CD4-positive, alpha-beta T cell treated with Interleukin-21 for 1 hour (primary cell): ENCODE measurements at regions not wholly inside any gene's neighbourhood (a gene's known extent, or its start where the extent isn't known, plus 50 kb on each side); places are given as distances from the start of the nearest gene placed in this dataset.
"Not testable (repeated sequence)": the region's sequence is repeated elsewhere in the genome, so short reads cannot be mapped to it uniquely, and the experiment has no call there.

Experiments used
- DNase-seq: peaks from one replicate; pipeline ENCODE4 v3.0.0-alpha.2; 2020

- not testable (repeated sequence) for DNase-seq
Measured at GRCh38 chr2:75871762-75872614, 161.3 kb upstream of the GCFC2 start.

GRCh38 chr2:75870651-75871137 is 160.0 kb upstream of the GCFC2 start:
- DNase-seq = no peak

- no peak for DNase-seq
Measured at GRCh38 chr2:75870133-75870532, 159.4 kb upstream of the GCFC2 start.

- no peak for DNase-seq
Measured at GRCh38 chr2:75865702-75866101, 155.0 kb upstream of the GCFC2 start.

GRCh38 chr2:75865083-75865482 is 154.4 kb upstream of the GCFC2 start:
- no peak for DNase-seq

- DNase-seq = no peak
Measured at GRCh38 chr2:75862547-75862946, 151.8 kb upstream of the GCFC2 start.

GRCh38 chr2:75853436-75853835 is 142.7 kb upstream of the GCFC2 start:
- DNase-seq = no peak

- no peak for DNase-seq
Measured at GRCh38 chr2:75852639-75853038, 141.9 kb upstream of the GCFC2 start.

- no peak for DNase-seq
Measured at GRCh38 chr2:75846683-75847190, 136.0 kb upstream of the GCFC2 start.

- no peak for DNase-seq
Measured at GRCh38 chr2:75844651-75845050, 133.9 kb upstream of the GCFC2 start.

GRCh38 chr2:75834588-75834987 is 123.9 kb upstream of the GCFC2 start:
- not testable (repeated sequence) for DNase-seq

- no peak for DNase-seq
Measured at GRCh38 chr2:75833386-75833785, 122.7 kb upstream of the GCFC2 start.

- DNase-seq = no peak
Measured at GRCh38 chr2:75828826-75829225, 118.1 kb upstream of the GCFC2 start.

GRCh38 chr2:75823515-75823914 is 112.8 kb upstream of the GCFC2 start:
- DNase-seq = not testable (repeated sequence)

- no peak for DNase-seq
Measured at GRCh38 chr2:75822336-75822735, 111.6 kb upstream of the GCFC2 start.

- DNase-seq = no peak
Measured at GRCh38 chr2:75820693-75821092, 110.0 kb upstream of the GCFC2 start.

GRCh38 chr2:75810611-75811330 is 100.1 kb upstream of the GCFC2 start:
- DNase-seq = no peak

GRCh38 chr2:75808793-75809535 is 98.2 kb upstream of the GCFC2 start:
- no peak for DNase-seq

- DNase-seq = no peak
Measured at GRCh38 chr2:75807992-75808391, 97.3 kb upstream of the GCFC2 start.

- DNase-seq = no peak
Measured at GRCh38 chr2:75801234-75801982, 90.7 kb upstream of the GCFC2 start.

GRCh38 chr2:75800456-75800855 is 89.7 kb upstream of the GCFC2 start:
- DNase-seq = no peak

- no peak for DNase-seq
Measured at GRCh38 chr2:75799859-75800258, 89.1 kb upstream of the GCFC2 start.
